Spleen (tissue), 11 donors: ENCODE measurements at regions not wholly inside any gene's neighbourhood (a gene's known extent, or its start where the extent isn't known, plus 50 kb on each side); places are given as distances from the start of the nearest gene placed in this dataset.
"Not testable (repeated sequence)": the region's sequence is repeated elsewhere in the genome, so short reads cannot be mapped to it uniquely, and the experiment has no call there.

Source experiments
- DNase-seq: peaks from one replicate; pipeline ENCODE4 v3.0.0-alpha.2; 2020
- H3K27ac ChIP-seq, 8 donors: fragments of 200-600 bp; sonication (generic) in 7 of 8; 1 replicate in 4 of 8; 2 replicates in 4 of 8; pipeline versions ENCODE4 v1.5.0 to v1.8.0; 2016 to 2021; ENCODE audit warnings: inconsistent platforms in 4 of 8, mild to moderate bottlenecking in 4 of 8, moderate library complexity in 1 of 8
- H3K27me3 ChIP-seq, 7 donors: fragments of 200-600 bp; sonication (generic) in 6 of 7; replicated peaks in 1 of 7; 1 replicate in 4 of 7; 2 replicates in 3 of 7; pipeline versions ENCODE4 v1.5.0 to v1.8.0; 2016 to 2021; ENCODE audit warnings: inconsistent platforms in 3 of 7, mild to moderate bottlenecking in 1 of 7
- H3K36me3 ChIP-seq, 6 donors: fragments of 200-600 bp; sonication (generic) in 5 of 6; 1 replicate in 4 of 6; 2 replicates in 2 of 6; pipeline versions ENCODE4 v1.5.0 to v1.8.0; 2016 to 2021; ENCODE audit warnings: inconsistent platforms in 2 of 6
- H3K4me1 ChIP-seq, 6 donors: fragments of 200-600 bp; sonication (generic) in 5 of 6; 1 replicate in 3 of 6; 2 replicates in 3 of 6; pipeline versions ENCODE4 v1.5.0 to v1.8.0; 2016 to 2021; ENCODE audit warnings: inconsistent platforms in 3 of 6
- H3K4me3 ChIP-seq, 8 donors: fragments of 200-600 bp; sonication (generic) in 7 of 8; 1 replicate in 4 of 8; 2 replicates in 4 of 8; pipeline versions ENCODE4 v1.5.0 to v1.8.0; 2016 to 2021; ENCODE audit warnings: inconsistent platforms in 4 of 8, mild to moderate bottlenecking in 4 of 8, moderate library complexity in 2 of 8
- H3K9me3 ChIP-seq, 8 donors: fragments of 200-600 bp; sonication (generic) in 7 of 8; 1 replicate in 4 of 8; 2 replicates in 4 of 8; pipeline versions ENCODE4 v1.5.0 to v1.8.0; 2016 to 2021; ENCODE audit warnings: inconsistent platforms in 4 of 8
- POLR2A ChIP-seq, 3 donors: fragments of 450-650 bp; IDR thresholded peaks; one replicate each; pipeline ENCODE4 v1.5.1; 2017; ENCODE audit warnings: antibody characterized with exemption in 3 of 3, mild to moderate bottlenecking in 1 of 3
- POLR2AphosphoS5 ChIP-seq, 3 donors: sonication (generic); formaldehyde crosslinking; IDR thresholded peaks; one replicate each; pipeline ENCODE4 v1.5.1; 2017; ENCODE audit warnings: antibody characterized with exemption in 3 of 3
- WGBS, 5 donors: extraction: QIAGEN DNeasy Blood & Tissue Kit in 3 of 5; methylation state at CpG; one replicate each; pipeline versions ENCODE4 v1.1.5 to v1.1.7; 2013 to 2018; 5-methylcytosine and 5-hydroxymethylcytosine counted together
- intact Hi-C: fragments of 100-400 bp; cut with DNase I; formaldehyde crosslinking; loops from one replicate; pipeline ENCODE4 v1.15.0; 2023; ENCODE audit warnings: low total_unique reads
- TF ChIP-seq, protein P1 (sequence below), 11 experiments: fragments of 200-600 bp in 7 of 11; fragments of 450-650 bp in 4 of 11; sonication (generic) in 4 of 11; IDR thresholded peaks in 8 of 11; conservative IDR thresholded peaks in 3 of 11; 1 replicate in 7 of 11; 2 replicates in 4 of 11; pipeline versions ENCODE4 v1.4.0 to v1.8.0; 2016 to 2021; ENCODE audit warnings: antibody characterized with exemption in 11 of 11, inconsistent platforms in 4 of 11, mild to moderate bottlenecking in 1 of 11
- donor health status: healthy with polysubstance abuse.
- donor health status: DM: no; HTN: no; CAD: no; lungs with moderate emphysema.
- donor health status: DM: no; HTN: no; CAD: no.
- donor health status: Bipolar disorder and iron deficiency.
- donor health status: healthy.
- donor health status: DM: no; HTN: no; CAD: no.
- donor health status: DM: yes; HTN: yes; CAD: no.

DNA sequence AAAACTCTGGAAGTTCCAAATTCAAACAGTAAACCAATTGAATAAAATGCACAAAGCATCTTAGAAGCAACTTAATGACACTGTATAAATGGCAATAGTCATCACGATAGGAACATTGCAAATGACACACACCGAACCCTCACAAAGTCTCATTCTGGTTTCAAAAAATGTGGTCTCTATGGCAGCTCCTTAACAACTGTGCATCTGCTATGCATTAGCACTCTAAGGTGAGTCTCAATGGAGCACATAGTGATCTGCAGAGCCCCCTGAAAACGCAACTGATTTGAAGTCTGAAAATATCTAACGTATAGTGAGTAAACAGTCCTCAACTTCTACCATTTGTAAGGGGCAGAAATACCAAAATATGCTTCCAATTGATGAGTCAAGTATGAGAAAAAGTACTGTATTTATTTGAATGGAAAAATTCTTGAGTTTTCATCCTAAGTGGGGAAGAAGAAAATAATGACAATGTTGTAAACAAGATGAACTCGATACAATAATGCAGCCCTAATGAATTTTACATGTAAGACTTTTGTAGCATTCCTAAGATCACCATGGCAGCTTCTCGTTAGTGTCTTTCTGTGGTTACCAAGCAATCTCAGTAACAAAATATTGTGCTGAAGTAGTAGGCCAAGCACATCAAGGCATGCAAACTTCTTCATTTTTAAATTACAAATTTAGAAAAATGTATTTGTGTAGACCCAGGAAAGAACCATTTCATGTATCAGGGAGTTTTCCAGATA lies 517.5 kb upstream of the FAM174A start:
- H3K27me3 ChIP-seq: no peaks in the 10 kb centered on the region
- no peaks in the 10 kb centered on the region for H3K9me3 ChIP-seq
- 73 to 87% (median 79%) methylated on average over 6 of the region's 6 CpGs for WGBS, 5 donors
- H3K27ac ChIP-seq: no peak overlapping the region
- intact Hi-C loops: no loop called here
- no peak for DNase-seq
- H3K36me3 ChIP-seq: no peaks in the 10 kb centered on the region
- no peak overlapping the region for H3K4me3 ChIP-seq
- H3K4me1 ChIP-seq: no peaks in the 10 kb centered on the region
- no peak for TF ChIP-seq POLR2AphosphoS5 (IDR thresholded peaks at IDR 0.05)
- TF ChIP-seq, protein P1, sequence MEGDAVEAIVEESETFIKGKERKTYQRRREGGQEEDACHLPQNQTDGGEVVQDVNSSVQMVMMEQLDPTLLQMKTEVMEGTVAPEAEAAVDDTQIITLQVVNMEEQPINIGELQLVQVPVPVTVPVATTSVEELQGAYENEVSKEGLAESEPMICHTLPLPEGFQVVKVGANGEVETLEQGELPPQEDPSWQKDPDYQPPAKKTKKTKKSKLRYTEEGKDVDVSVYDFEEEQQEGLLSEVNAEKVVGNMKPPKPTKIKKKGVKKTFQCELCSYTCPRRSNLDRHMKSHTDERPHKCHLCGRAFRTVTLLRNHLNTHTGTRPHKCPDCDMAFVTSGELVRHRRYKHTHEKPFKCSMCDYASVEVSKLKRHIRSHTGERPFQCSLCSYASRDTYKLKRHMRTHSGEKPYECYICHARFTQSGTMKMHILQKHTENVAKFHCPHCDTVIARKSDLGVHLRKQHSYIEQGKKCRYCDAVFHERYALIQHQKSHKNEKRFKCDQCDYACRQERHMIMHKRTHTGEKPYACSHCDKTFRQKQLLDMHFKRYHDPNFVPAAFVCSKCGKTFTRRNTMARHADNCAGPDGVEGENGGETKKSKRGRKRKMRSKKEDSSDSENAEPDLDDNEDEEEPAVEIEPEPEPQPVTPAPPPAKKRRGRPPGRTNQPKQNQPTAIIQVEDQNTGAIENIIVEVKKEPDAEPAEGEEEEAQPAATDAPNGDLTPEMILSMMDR (IDR thresholded peaks at IDR 0.05 in 8 of 11, conservative IDR thresholded peaks at IDR 0.05 in 3 of 11): no peak

DNA sequence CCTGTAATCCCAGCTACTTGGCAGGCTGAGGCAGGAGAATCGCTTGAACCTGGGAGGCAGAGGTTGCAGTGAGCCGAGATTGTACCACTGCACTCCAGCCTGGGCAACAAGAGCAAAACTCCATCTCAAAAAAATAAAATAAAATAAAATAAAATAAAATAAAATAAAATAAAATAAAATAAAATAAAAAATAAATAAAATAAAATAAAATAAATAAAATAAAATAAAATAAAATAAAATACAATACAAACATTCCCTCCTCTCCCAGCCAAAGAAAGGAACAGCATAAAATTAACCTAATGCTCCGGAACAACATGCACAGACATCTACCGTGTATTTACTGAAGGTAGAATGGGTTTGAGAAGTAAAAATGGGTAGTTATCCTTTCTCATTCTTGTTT lies 521.9 kb upstream of the FAM174A start:
- H3K36me3 ChIP-seq, H3K9me3 ChIP-seq, intact Hi-C loops, H3K4me3 ChIP-seq, H3K27me3 ChIP-seq, H3K4me1 ChIP-seq, H3K27ac ChIP-seq, DNase-seq: not testable (repeated sequence)
- 81 to 91% (median 84%) methylated on average over 4 of the region's 4 CpGs for WGBS, 5 donors

DNA sequence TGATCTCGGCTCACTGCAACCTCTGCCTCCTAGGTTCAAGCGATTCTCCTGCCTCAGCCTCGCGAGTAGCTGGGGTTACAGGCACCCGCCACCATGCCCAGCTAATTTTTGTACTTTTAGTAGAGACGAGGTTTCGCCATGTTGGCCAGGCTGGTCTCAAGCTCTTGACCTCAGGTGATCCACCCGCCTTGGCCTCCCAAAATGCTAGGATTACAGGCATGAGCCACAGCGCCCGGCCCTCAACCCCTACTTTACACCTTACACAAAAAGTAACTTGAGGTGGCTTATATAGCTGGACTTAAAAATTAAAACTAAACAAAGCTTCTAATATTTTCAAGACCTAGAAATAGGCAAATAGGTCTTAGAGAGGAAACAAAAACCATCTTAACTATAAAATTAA lies 524.0 kb upstream of the FAM174A start:
- H3K36me3 ChIP-seq, H3K4me1 ChIP-seq, H3K9me3 ChIP-seq, H3K27me3 ChIP-seq, H3K27ac ChIP-seq, DNase-seq, intact Hi-C loops, H3K4me3 ChIP-seq: not testable (repeated sequence)
- WGBS, 5 donors: 90 to 94% (median 91%) methylated on average over 10 of the region's 10 CpGs

DNA sequence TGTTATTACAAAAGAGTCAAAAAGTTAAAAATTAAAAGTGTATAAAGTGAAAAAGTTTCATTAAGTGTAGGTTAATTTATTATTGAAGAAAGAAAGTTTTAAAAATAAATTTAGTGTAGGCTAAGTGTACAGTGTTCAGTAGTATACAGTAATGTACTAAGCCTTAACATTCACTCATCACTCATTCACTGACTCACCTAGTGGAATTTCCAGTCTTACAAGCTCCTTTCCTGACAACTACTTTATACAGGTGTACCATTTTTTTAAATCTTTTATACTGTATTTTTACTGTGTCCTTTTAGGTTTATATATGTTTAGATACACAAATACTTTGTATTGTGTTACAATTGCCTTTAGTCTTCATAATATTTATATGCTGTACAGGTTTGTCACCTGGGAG lies 530.2 kb upstream of the FAM174A start:
- H3K27ac ChIP-seq: no peak overlapping the region
- TF ChIP-seq, protein P1 (IDR thresholded peaks at IDR 0.05 in 8 of 11, conservative IDR thresholded peaks at IDR 0.05 in 3 of 11): no peak
- TF ChIP-seq POLR2A (IDR thresholded peaks at IDR 0.05): no peak
- no peak for TF ChIP-seq POLR2AphosphoS5 (IDR thresholded peaks at IDR 0.05)

GRCh38 chr5:99998319-99998718 lies 536.9 kb upstream of the FAM174A start:
- Histone ChIP-seq H3K27me3 (no peaks in the 10 kb centered on the region), H3K36me3 (no peaks in the 10 kb centered on the region), H3K27ac (no peak overlapping the region), H3K4me3 (no peak overlapping the region), H3K9me3 (no peaks in the 10 kb centered on the region), H3K4me1 (no peaks in the 10 kb centered on the region)
- DNase-seq: no peak
- intact Hi-C loops: no loop called here
- 50 to 60% (median 57%) methylated on average over 2 of the region's 2 CpGs for WGBS, 5 donors
- TF ChIP-seq, protein P1 (IDR thresholded peaks at IDR 0.05 in 8 of 11, conservative IDR thresholded peaks at IDR 0.05 in 3 of 11): no peak
- TF ChIP-seq POLR2AphosphoS5 (IDR thresholded peaks at IDR 0.05) (no peak), POLR2A (IDR thresholded peaks at IDR 0.05) (no peak)

More for the DNA sequence above, 530.2 kb upstream of the FAM174A start:
- H3K36me3 ChIP-seq: no peaks in the 10 kb centered on the region
- no peaks in the 10 kb centered on the region for H3K27me3 ChIP-seq
- H3K9me3 ChIP-seq: peaks cover 0 to 6% (median 0%) of the 10 kb centered on the region in 8 donors
- no peak for DNase-seq
- no peak overlapping the region for H3K4me3 ChIP-seq
- intact Hi-C loops: no loop called here
- no peaks in the 10 kb centered on the region for H3K4me1 ChIP-seq
